CD4-positive, alpha-beta T cell treated with Interleukin-12 subunit alpha and Interleukin-12 subunit beta, for 1 hour (primary cell): ENCODE measurements at regions not wholly inside any gene's neighbourhood (a gene's known extent, or its start where the extent isn't known, plus 50 kb on each side); places are given as distances from the start of the nearest gene placed in this dataset.
"Not testable (repeated sequence)": the region's sequence is repeated elsewhere in the genome, so short reads cannot be mapped to it uniquely, and the experiment has no call there.

Source experiments
- DNase-seq: peaks from one replicate; pipeline ENCODE4 v3.0.0-alpha.2; 2020

- DNase-seq, result no peak
Observed at GRCh38 chr1:90277270-90277669, 282.4 kb downstream of the ZNF326 start.

- DNase-seq, result no peak
Observed at GRCh38 chr1:90274376-90274775, 279.5 kb downstream of the ZNF326 start.

GRCh38 chr1:90273241-90273774 is 278.4 kb downstream of the ZNF326 start:
- no peak for DNase-seq

GRCh38 chr1:90262791-90263190 is 267.9 kb downstream of the ZNF326 start:
- DNase-seq, result no peak

- DNase-seq, result no peak
Observed at GRCh38 chr1:90262286-90262685, 267.4 kb downstream of the ZNF326 start.

- DNase-seq, result no peak
Observed at GRCh38 chr1:90246069-90246468, 251.2 kb downstream of the ZNF326 start.

- DNase-seq, result no peak
Observed at GRCh38 chr1:90236493-90236892, 241.6 kb downstream of the ZNF326 start.

- DNase-seq, result no peak
Observed at GRCh38 chr1:90223401-90223800, 228.5 kb downstream of the ZNF326 start.

- DNase-seq, result no peak
Observed at GRCh38 chr1:90220941-90221693, 226.2 kb downstream of the ZNF326 start.

GRCh38 chr1:90220496-90220895 is 225.6 kb downstream of the ZNF326 start:
- DNase-seq, result no peak

- DNase-seq, result not testable (repeated sequence)
Observed at GRCh38 chr1:90219166-90219871, 224.4 kb downstream of the ZNF326 start.

- DNase-seq, result no peak
Observed at GRCh38 chr1:90210633-90211491, 216.0 kb downstream of the ZNF326 start.

GRCh38 chr1:90208949-90209348 is 214.0 kb downstream of the ZNF326 start:
- DNase-seq, result no peak

- no peak for DNase-seq
Observed at GRCh38 chr1:90206260-90206659, 211.3 kb downstream of the ZNF326 start.

GRCh38 chr1:90204780-90205179 is 209.9 kb downstream of the ZNF326 start:
- DNase-seq, result no peak

- no peak for DNase-seq
Observed at GRCh38 chr1:90204023-90204590, 209.2 kb downstream of the ZNF326 start.

- no peak for DNase-seq
Observed at GRCh38 chr1:90201467-90202358, 206.8 kb downstream of the ZNF326 start.

- no peak for DNase-seq
Observed at GRCh38 chr1:90200646-90201205, 205.8 kb downstream of the ZNF326 start.

GRCh38 chr1:90198616-90199332 is 203.9 kb downstream of the ZNF326 start:
- no peak for DNase-seq

GRCh38 chr1:90193116-90193515 is 198.2 kb downstream of the ZNF326 start:
- no peak for DNase-seq

- no peak for DNase-seq
Observed at GRCh38 chr1:90192408-90192807, 197.5 kb downstream of the ZNF326 start.
